BE2C (cell line): ENCODE measurements at regions not wholly inside any gene's neighbourhood (a gene's known extent, or its start where the extent isn't known, plus 50 kb on each side); places are given as distances from the start of the nearest gene placed in this dataset.
"Not testable (repeated sequence)": the region's sequence is repeated elsewhere in the genome, so short reads cannot be mapped to it uniquely, and the experiment has no call there.

Experiments used
- DNase-seq: peaks from one replicate; pipeline ENCODE4 v3.0.0-alpha.2; 2020
- H3K27me3 ChIP-seq: fragments of 250-450 bp; sonication (Bioruptor Pico); 2 replicates; pipeline ENCODE4 v1.5.1; 2020; ENCODE audit warnings: mild to moderate bottlenecking
- H3K36me3 ChIP-seq: fragments of 250-450 bp; sonication (Bioruptor Pico); 2 replicates; pipeline ENCODE4 v1.5.1; 2020; ENCODE audit warnings: mild to moderate bottlenecking
- H3K4me1 ChIP-seq: fragments of 250-450 bp; sonication (Bioruptor Pico); 2 replicates; pipeline ENCODE4 v1.5.1; 2020
- H3K4me3 ChIP-seq: 2 replicates; pipeline ENCODE4 v1.5.1; 2011; ENCODE audit warnings: low read depth, low read length
- H3K9me3 ChIP-seq: fragments of 250-450 bp; sonication (Bioruptor Pico); 2 replicates; pipeline ENCODE4 v1.5.1; 2020
- CTCF ChIP-seq: IDR thresholded peaks from 2 replicates; pipeline ENCODE4 v1.5.1; 2012; ENCODE audit warnings: mild to moderate bottlenecking, low read depth, low read length

- DNase-seq: no peak
- H3K4me3 ChIP-seq: no peak overlapping the region
- no peaks in the 10 kb centered on the region for H3K27me3 ChIP-seq
- H3K36me3 ChIP-seq: no peaks in the 10 kb centered on the region
- H3K4me1 ChIP-seq: no peaks in the 10 kb centered on the region
- TF ChIP-seq CTCF: no peak
- H3K9me3 ChIP-seq: no peaks in the 10 kb centered on the region
Observed at GRCh38 chr2:142742371-142743214, 134.9 kb upstream of the KYNU start.

GRCh38 chr2:142741764-142742269 lies 135.6 kb upstream of the KYNU start:
- no peak for DNase-seq
- no peak for TF ChIP-seq CTCF
- H3K4me3 ChIP-seq: no peak overlapping the region
- no peaks in the 10 kb centered on the region for H3K4me1 ChIP-seq
- no peaks in the 10 kb centered on the region for H3K9me3 ChIP-seq
- no peaks in the 10 kb centered on the region for H3K36me3 ChIP-seq
- no peaks in the 10 kb centered on the region for H3K27me3 ChIP-seq

- no peaks in the 10 kb centered on the region for H3K36me3 ChIP-seq
- no peaks in the 10 kb centered on the region for H3K4me1 ChIP-seq
- no peak for TF ChIP-seq CTCF
- H3K9me3 ChIP-seq: no peaks in the 10 kb centered on the region
- H3K27me3 ChIP-seq: no peaks in the 10 kb centered on the region
- no peak overlapping the region for H3K4me3 ChIP-seq
- no peak for DNase-seq
Observed at GRCh38 chr2:142734770-142735169, 142.7 kb upstream of the KYNU start.

GRCh38 chr2:142734231-142734630 lies 143.2 kb upstream of the KYNU start:
- TF ChIP-seq CTCF: no peak
- H3K4me1 ChIP-seq: no peaks in the 10 kb centered on the region
- no peak for DNase-seq
- no peaks in the 10 kb centered on the region for H3K9me3 ChIP-seq
- no peaks in the 10 kb centered on the region for H3K27me3 ChIP-seq
- no peak overlapping the region for H3K4me3 ChIP-seq
- H3K36me3 ChIP-seq: no peaks in the 10 kb centered on the region

- not testable (repeated sequence) for H3K4me1 ChIP-seq, H3K4me3 ChIP-seq, H3K36me3 ChIP-seq, DNase-seq, H3K9me3 ChIP-seq, H3K27me3 ChIP-seq
Observed at GRCh38 chr2:142729814-142730213, 147.7 kb upstream of the KYNU start.

GRCh38 chr2:142727821-142728478 lies 149.5 kb upstream of the KYNU start:
- not testable (repeated sequence) for H3K4me3 ChIP-seq, H3K4me1 ChIP-seq, H3K36me3 ChIP-seq, DNase-seq, H3K27me3 ChIP-seq, H3K9me3 ChIP-seq

- H3K4me3 ChIP-seq: no peak overlapping the region
- no peak for DNase-seq
- no peaks in the 10 kb centered on the region for H3K9me3 ChIP-seq
- no peaks in the 10 kb centered on the region for H3K36me3 ChIP-seq
- no peaks in the 10 kb centered on the region for H3K4me1 ChIP-seq
- TF ChIP-seq CTCF: no peak
- no peaks in the 10 kb centered on the region for H3K27me3 ChIP-seq
Observed at GRCh38 chr2:142725386-142725785, 152.1 kb upstream of the KYNU start.
